ENCODE measurements at regions not wholly inside any gene's neighbourhood (a gene's known extent, or its start where the extent isn't known, plus 50 kb on each side); places are given as distances from the start of the nearest gene placed in this dataset.

GRCh38 chr6:14711704-14712379 lies 534.0 kb upstream of the JARID2 start:
- no peak for DNase-seq

- DNase-seq, result no peak
These were observed 532.6 kb upstream of the JARID2 start for GRCh38 chr6:14713008-14713960.

- DNase-seq, result no peak
These were observed 531.8 kb upstream of the JARID2 start for GRCh38 chr6:14713966-14714631.

- DNase-seq, result no peak
These were observed 530.8 kb upstream of the JARID2 start for GRCh38 chr6:14715076-14715475.

GRCh38 chr6:14716499-14717146 lies 529.2 kb upstream of the JARID2 start:
- no peak for DNase-seq

GRCh38 chr6:14717307-14717706 lies 528.6 kb upstream of the JARID2 start:
- DNase-seq, result no peak

- no peak for DNase-seq
These were observed 527.0 kb upstream of the JARID2 start for GRCh38 chr6:14718861-14719260.

- DNase-seq, result no peak
These were observed 526.6 kb upstream of the JARID2 start for GRCh38 chr6:14719270-14719669.

GRCh38 chr6:14720411-14721102 lies 525.3 kb upstream of the JARID2 start:
- no peak for DNase-seq

- peak; percentile 12 for DNase-seq
These were observed 524.6 kb upstream of the JARID2 start for GRCh38 chr6:14721103-14721758.

GRCh38 chr6:14722001-14722562 lies 523.8 kb upstream of the JARID2 start:
- DNase-seq, result no peak

- DNase-seq, result no peak
These were observed 523.2 kb upstream of the JARID2 start for GRCh38 chr6:14722704-14723103.

- no peak for DNase-seq
These were observed 522.3 kb upstream of the JARID2 start for GRCh38 chr6:14723535-14724086.

- no peak for DNase-seq
These were observed 521.3 kb upstream of the JARID2 start for GRCh38 chr6:14724549-14724948.

- DNase-seq, result no peak
These were observed 518.9 kb upstream of the JARID2 start for GRCh38 chr6:14726816-14727493.

- no peak for DNase-seq
These were observed 518.1 kb upstream of the JARID2 start for GRCh38 chr6:14727494-14728395.

GRCh38 chr6:14728396-14729024 lies 517.4 kb upstream of the JARID2 start:
- DNase-seq, result no peak

- no peak for DNase-seq
These were observed 516.6 kb upstream of the JARID2 start for GRCh38 chr6:14729129-14729871.
